Parathyroid adenoma (tissue), 2 donors: ENCODE measurements at regions not wholly inside any gene's neighbourhood (a gene's known extent, or its start where the extent isn't known, plus 50 kb on each side); places are given as distances from the start of the nearest gene placed in this dataset.

Source experiments
- H2AFZ ChIP-seq: fragments of 300-600 bp; sonication (generic); one replicate; pipeline ENCODE4 v1.7.0; 2017; ENCODE audit warnings: antibody characterized with exemption, mild to moderate bottlenecking
- H3K27ac ChIP-seq: fragments of 300-600 bp; sonication (generic); one replicate; pipeline ENCODE4 v1.7.0; 2017
- H3K27me3 ChIP-seq: fragments of 300-600 bp; sonication (generic); one replicate; pipeline ENCODE4 v1.7.0; 2017; ENCODE audit warnings: low read length; ENCODE audit not compliant: control insufficient read depth, insufficient read depth
- H3K36me3 ChIP-seq: fragments of 300-600 bp; sonication (generic); one replicate; pipeline ENCODE4 v1.7.0; 2017; ENCODE audit warnings: low read length; ENCODE audit not compliant: control insufficient read depth, insufficient read depth
- H3K4me1 ChIP-seq: fragments of 300-600 bp; sonication (generic); one replicate; pipeline ENCODE4 v1.7.0; 2017; ENCODE audit warnings: control low read depth
- H3K4me2 ChIP-seq: fragments of 300-600 bp; sonication (generic); one replicate; pipeline ENCODE4 v1.7.0; 2017; ENCODE audit warnings: low read length
- H3K4me3 ChIP-seq: fragments of 300-600 bp; sonication (generic); one replicate; pipeline ENCODE4 v1.7.0; 2017; ENCODE audit warnings: low read depth, low read length
- H3K79me2 ChIP-seq: fragments of 300-600 bp; sonication (generic); one replicate; pipeline ENCODE4 v1.7.0; 2017; ENCODE audit warnings: control low read depth
- H3K9ac ChIP-seq: fragments of 300-600 bp; sonication (generic); one replicate; pipeline ENCODE4 v1.7.0; 2017; ENCODE audit warnings: mild to moderate bottlenecking
- H3K9me3 ChIP-seq: fragments of 300-600 bp; sonication (generic); one replicate; pipeline ENCODE4 v1.7.0; 2017; ENCODE audit warnings: low read length; ENCODE audit not compliant: control insufficient read depth
- TF ChIP-seq, protein P1 (sequence below): fragments of 300-600 bp; sonication (generic); IDR thresholded peaks from one replicate; pipeline ENCODE4 v1.7.0; 2017; ENCODE audit warnings: antibody characterized with exemption, mild to moderate bottlenecking
- donor health status: primary hyperparathyroidism.

DNA sequence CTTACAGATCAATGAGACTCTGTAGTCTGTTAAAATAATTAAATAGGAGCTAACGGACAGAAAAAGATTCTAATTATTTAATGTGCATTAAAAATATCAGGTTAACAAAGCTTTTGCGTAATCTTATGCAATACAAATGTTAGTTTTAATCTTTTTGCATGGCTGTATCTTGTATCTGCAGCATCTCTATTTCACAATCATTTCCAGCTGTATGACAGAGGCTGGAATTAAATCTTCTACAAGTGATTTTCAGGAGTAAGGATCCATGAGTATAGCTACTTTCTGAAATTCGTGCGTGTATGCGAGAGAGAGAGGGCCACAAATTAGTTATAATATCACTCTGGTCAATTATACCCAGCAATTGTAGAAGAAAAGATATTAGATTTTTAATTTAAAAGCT is 1446.8 kb downstream of the NCAM2 start:
- no peak overlapping the region for H3K9ac ChIP-seq
- H3K79me2 ChIP-seq = no peaks in the 10 kb centered on the region
- H3K4me2 ChIP-seq = no peak overlapping the region
- TF ChIP-seq, protein P1, sequence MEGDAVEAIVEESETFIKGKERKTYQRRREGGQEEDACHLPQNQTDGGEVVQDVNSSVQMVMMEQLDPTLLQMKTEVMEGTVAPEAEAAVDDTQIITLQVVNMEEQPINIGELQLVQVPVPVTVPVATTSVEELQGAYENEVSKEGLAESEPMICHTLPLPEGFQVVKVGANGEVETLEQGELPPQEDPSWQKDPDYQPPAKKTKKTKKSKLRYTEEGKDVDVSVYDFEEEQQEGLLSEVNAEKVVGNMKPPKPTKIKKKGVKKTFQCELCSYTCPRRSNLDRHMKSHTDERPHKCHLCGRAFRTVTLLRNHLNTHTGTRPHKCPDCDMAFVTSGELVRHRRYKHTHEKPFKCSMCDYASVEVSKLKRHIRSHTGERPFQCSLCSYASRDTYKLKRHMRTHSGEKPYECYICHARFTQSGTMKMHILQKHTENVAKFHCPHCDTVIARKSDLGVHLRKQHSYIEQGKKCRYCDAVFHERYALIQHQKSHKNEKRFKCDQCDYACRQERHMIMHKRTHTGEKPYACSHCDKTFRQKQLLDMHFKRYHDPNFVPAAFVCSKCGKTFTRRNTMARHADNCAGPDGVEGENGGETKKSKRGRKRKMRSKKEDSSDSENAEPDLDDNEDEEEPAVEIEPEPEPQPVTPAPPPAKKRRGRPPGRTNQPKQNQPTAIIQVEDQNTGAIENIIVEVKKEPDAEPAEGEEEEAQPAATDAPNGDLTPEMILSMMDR = no peak
- no peaks in the 10 kb centered on the region for H3K9me3 ChIP-seq
- no peaks in the 10 kb centered on the region for H3K36me3 ChIP-seq
- H3K27ac ChIP-seq = no peak overlapping the region
- no peaks in the 10 kb centered on the region for H3K4me1 ChIP-seq
- H3K4me3 ChIP-seq = no peak overlapping the region
- no peak overlapping the region for H2AFZ ChIP-seq
- H3K27me3 ChIP-seq = no peaks in the 10 kb centered on the region

DNA sequence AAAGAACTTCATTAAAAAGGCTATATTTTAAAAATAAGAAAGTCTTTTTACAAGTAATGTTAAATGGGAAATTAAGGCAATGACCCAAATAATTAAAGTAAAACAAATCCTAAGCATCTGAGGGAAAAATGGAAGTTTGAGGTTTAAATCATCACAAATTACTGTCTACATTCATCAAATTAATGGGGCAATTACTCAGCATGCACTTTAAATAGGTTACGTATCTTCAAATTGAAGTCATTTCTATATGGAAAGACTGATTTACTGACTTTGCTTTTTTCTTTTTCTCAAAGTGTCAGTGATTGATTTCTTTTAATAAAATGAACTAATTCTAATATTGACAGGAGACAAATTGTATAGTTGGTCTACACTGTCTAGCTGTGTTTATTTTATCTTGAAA is 1452.3 kb downstream of the NCAM2 start:
- no peak overlapping the region for H2AFZ ChIP-seq
- no peak overlapping the region for H3K4me3 ChIP-seq
- no peak overlapping the region for H3K4me2 ChIP-seq
- TF ChIP-seq, protein P1 = no peak
- no peaks in the 10 kb centered on the region for H3K79me2 ChIP-seq
- H3K27ac ChIP-seq = no peak overlapping the region
- no peaks in the 10 kb centered on the region for H3K4me1 ChIP-seq
- no peaks in the 10 kb centered on the region for H3K36me3 ChIP-seq
- no peaks in the 10 kb centered on the region for H3K27me3 ChIP-seq
- no peak overlapping the region for H3K9ac ChIP-seq
- H3K9me3 ChIP-seq = no peaks in the 10 kb centered on the region

DNA sequence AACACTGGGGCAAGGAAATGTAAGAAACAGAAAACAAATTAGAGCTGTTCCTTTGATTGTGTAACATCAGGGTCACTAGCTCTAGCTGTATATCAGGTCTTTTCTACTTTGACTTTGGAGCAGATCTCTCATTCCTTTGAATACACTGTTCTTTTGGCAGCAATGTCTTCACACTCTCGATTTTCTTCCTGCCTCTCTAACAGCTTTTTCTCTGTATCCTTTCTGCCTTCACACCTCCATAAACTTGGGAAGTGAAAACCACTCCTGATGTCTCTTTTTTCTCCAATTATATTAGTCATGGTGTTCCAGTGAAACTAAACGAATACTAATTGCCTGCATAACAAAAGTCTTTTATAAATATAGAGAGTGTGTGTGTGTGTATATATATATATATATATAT is 1458.0 kb downstream of the NCAM2 start:
- TF ChIP-seq, protein P1 = no peak
- no peak overlapping the region for H3K4me3 ChIP-seq
- H3K79me2 ChIP-seq = no peaks in the 10 kb centered on the region
- no peak overlapping the region for H3K9ac ChIP-seq
- no peaks in the 10 kb centered on the region for H3K36me3 ChIP-seq
- no peaks in the 10 kb centered on the region for H3K27me3 ChIP-seq
- H3K4me2 ChIP-seq = no peak overlapping the region
- H3K9me3 ChIP-seq = no peaks in the 10 kb centered on the region
- no peak overlapping the region for H3K27ac ChIP-seq
- no peak overlapping the region for H2AFZ ChIP-seq
- H3K4me1 ChIP-seq = no peaks in the 10 kb centered on the region

DNA sequence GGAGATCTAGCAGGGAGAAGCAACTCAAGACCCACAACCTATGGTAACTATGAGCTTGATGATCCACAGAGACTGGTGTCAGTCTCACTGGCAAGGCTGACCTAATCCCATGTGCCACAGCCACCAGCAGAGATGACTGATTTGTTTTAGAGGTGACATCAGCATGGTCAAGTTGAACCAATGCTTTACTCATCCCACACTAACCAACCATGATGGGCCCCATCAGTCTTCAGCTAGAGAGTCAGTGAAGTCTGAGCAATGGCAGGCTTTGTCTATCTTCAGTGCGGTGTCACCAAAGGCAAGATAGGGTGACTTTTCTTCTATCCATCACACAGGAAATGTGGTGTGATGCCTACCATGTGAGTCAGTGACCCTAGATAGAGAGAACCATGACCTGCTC is 1470.7 kb downstream of the NCAM2 start:
- no peaks in the 10 kb centered on the region for H3K4me1 ChIP-seq
- no peaks in the 10 kb centered on the region for H3K9me3 ChIP-seq
- no peak overlapping the region for H3K4me2 ChIP-seq
- H3K9ac ChIP-seq = no peak overlapping the region
- TF ChIP-seq, protein P1 = no peak
- no peaks in the 10 kb centered on the region for H3K36me3 ChIP-seq
- no peaks in the 10 kb centered on the region for H3K27me3 ChIP-seq
- no peak overlapping the region for H2AFZ ChIP-seq
- H3K4me3 ChIP-seq = no peak overlapping the region
- no peaks in the 10 kb centered on the region for H3K79me2 ChIP-seq
- H3K27ac ChIP-seq = no peak overlapping the region

DNA sequence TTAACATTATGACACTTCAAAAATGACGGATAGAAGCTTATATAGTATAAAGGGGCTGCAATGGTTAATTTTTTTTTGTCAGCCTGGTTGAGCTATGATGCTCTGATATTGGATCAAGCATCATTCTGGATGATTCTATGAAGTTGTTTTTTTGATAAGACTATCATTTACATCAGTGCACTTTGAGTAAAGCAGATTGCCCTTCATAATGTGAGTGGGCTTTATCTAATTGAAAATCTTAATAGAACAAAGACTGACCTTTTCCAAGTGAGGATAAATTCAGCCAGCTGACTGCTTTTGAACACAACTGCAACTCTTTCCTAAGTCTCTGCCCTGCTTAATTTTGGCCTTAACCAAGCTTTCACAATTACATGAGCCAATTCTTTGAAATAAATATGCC is 1476.2 kb downstream of the NCAM2 start:
- Histone ChIP-seq H3K4me3 (no peak overlapping the region), H3K36me3 (no peaks in the 10 kb centered on the region), H2AFZ (no peak overlapping the region), H3K27ac (no peak overlapping the region), H3K27me3 (no peaks in the 10 kb centered on the region), H3K4me2 (no peak overlapping the region), H3K9ac (no peak overlapping the region), H3K4me1 (no peaks in the 10 kb centered on the region), H3K9me3 (no peaks in the 10 kb centered on the region), H3K79me2 (no peaks in the 10 kb centered on the region)
- TF ChIP-seq, protein P1 = no peak
